Pancreas (tissue), 10 donors: ENCODE measurements at regions not wholly inside any gene's neighbourhood (a gene's known extent, or its start where the extent isn't known, plus 50 kb on each side); places are given as distances from the start of the nearest gene placed in this dataset.

ENCODE experiments used
- ATAC-seq, 4 donors: fragments of 200-7000 bp; cut with Tn5 transposase; one replicate each; pipeline versions ENCODE4 v1.8.0 to v1.9.1; 2020; ENCODE audit warnings: mild to moderate bottlenecking in 4 of 4, moderate library complexity in 4 of 4
- DNase-seq, 6 donors: peaks; one replicate each; pipeline ENCODE4 v3.0.0-alpha.2; 2020
- FAIRE-seq: peaks from 2 replicates; lab custom pipeline; 2012; peaks lifted over from hg19 to GRCh38; lab: Jason Lieb, UNC
- H3K27ac ChIP-seq, 4 donors: fragments of 200-600 bp; sonication (generic); 1 replicate in 3 of 4; 2 replicates in 1 of 4; pipeline versions ENCODE4 v1.5.0 to v1.8.0; 2020
- H3K27me3 ChIP-seq, 4 donors: fragments of 200-600 bp; one replicate each; pipeline ENCODE4 v1.8.0; 2021
- H3K36me3 ChIP-seq, 3 donors: fragments of 200-600 bp; sonication (generic) in 1 of 3; one replicate each; pipeline versions ENCODE4 v1.5.0 to v1.8.0; 2020 to 2021
- H3K4me1 ChIP-seq, 3 donors: fragments of 200-600 bp; one replicate each; pipeline ENCODE4 v1.8.0; 2021
- H3K4me3 ChIP-seq, 4 donors: fragments of 200-600 bp; sonication (generic) in 2 of 4; one replicate each; pipeline versions ENCODE4 v1.5.0 to v1.8.0; 2020 to 2021
- H3K9me3 ChIP-seq, 4 donors: fragments of 200-600 bp; one replicate each; pipeline ENCODE4 v1.8.0; 2021
- WGBS, 2 donors: extraction: QIAGEN DNeasy Blood & Tissue Kit; methylation state at CpG; one replicate each; pipeline ENCODE4 v1.1.7; 2013; 5-methylcytosine and 5-hydroxymethylcytosine counted together
- intact Hi-C, 3 donors: fragments of 100-400 bp; cut with DNase I; formaldehyde crosslinking; loops; one replicate each; pipeline versions ENCODE4 v1.11.1 to v1.14.2; 2022
- TF ChIP-seq, protein P1 (sequence below), 4 donors: fragments of 200-600 bp; sonication (generic) in 3 of 4; IDR thresholded peaks; one replicate each; pipeline versions ENCODE4 v1.5.0 to v1.8.0; 2021; ENCODE audit warnings: antibody characterized with exemption in 4 of 4
- donor health status: healthy with polysubstance abuse.
- donor health status: DM: no; HTN: no; CAD: no; lungs with moderate emphysema.
- donor health status: DM: no; HTN: no; CAD: no.
- donor health status: control.
- donor health status: control.
- donor health status: Bipolar disorder and iron deficiency.
- donor health status: DM: yes; HTN: yes; CAD: no.
- donor health status: DM: no; HTN: no; CAD: no.
- donor health status: DM: no; HTN: no; CAD: no.
- donor health status: DM: yes; HTN: yes; CAD: no.

DNA sequence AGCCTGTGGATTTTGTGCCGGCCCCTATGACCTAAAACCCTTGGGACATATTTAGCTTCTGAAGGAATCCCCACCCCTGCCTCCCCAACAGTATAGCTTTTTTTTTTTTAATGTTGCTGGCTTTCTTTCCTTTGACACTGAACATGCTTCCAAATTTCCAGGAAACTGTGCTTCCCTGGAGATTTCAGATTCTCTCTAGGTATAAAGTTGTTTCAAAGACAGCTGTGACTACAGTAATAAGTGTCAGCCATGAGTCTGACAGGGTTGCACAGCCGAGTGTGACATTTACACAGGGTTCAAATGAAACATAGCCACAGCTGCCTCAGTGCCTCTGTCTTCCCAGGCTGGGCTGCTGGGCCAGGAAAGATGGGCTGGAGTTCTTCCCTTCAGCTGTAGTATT is 466.6 kb upstream of the COBL start:
- DNase-seq (no peak), FAIRE-seq (no peak), ATAC-seq (no peak)
- intact Hi-C loops, result no loop called here
- TF ChIP-seq, protein P1, sequence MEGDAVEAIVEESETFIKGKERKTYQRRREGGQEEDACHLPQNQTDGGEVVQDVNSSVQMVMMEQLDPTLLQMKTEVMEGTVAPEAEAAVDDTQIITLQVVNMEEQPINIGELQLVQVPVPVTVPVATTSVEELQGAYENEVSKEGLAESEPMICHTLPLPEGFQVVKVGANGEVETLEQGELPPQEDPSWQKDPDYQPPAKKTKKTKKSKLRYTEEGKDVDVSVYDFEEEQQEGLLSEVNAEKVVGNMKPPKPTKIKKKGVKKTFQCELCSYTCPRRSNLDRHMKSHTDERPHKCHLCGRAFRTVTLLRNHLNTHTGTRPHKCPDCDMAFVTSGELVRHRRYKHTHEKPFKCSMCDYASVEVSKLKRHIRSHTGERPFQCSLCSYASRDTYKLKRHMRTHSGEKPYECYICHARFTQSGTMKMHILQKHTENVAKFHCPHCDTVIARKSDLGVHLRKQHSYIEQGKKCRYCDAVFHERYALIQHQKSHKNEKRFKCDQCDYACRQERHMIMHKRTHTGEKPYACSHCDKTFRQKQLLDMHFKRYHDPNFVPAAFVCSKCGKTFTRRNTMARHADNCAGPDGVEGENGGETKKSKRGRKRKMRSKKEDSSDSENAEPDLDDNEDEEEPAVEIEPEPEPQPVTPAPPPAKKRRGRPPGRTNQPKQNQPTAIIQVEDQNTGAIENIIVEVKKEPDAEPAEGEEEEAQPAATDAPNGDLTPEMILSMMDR (IDR thresholded peaks at IDR 0.05), result no peak
- no peak overlapping the region for H3K27ac ChIP-seq
- no peak overlapping the region for H3K4me3 ChIP-seq
- H3K27me3 ChIP-seq, result no peaks in the 10 kb centered on the region
- 26 to 38% methylated on average over 2 of the region's 2 CpGs for WGBS, 2 donors
- no peaks in the 10 kb centered on the region for H3K36me3 ChIP-seq
- H3K9me3 ChIP-seq, result no peaks in the 10 kb centered on the region
- H3K4me1 ChIP-seq, result no peaks in the 10 kb centered on the region

DNA sequence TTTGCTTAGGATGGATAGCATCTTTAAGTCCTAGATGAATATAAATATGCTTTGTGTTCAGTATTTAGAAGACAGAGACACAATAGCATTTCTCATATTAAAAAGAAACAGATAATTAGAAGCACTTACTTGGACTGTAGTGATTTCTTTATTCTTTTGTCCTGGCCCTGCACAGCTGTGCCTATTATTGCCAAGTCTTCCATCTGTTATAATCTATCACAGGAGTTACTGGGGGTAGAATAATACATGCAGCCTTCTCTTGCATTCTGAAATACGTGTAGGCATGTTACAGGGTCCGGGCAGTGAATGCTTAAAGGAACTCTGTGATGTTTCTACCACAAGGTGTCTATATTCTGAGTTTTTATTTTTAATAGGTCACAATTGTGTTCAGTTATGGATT is 461.5 kb upstream of the COBL start:
- intact Hi-C loops, result no loop called here
- WGBS, 2 donors, result 40 to 48% methylated on average over 2 of the region's 2 CpGs
- Histone ChIP-seq H3K4me3 (no peak overlapping the region), H3K27ac (no peak overlapping the region), H3K36me3 (no peaks in the 10 kb centered on the region), H3K27me3 (no peaks in the 10 kb centered on the region), H3K9me3 (no peaks in the 10 kb centered on the region), H3K4me1 (no peaks in the 10 kb centered on the region)
- FAIRE-seq (no peak), ATAC-seq (no peak), DNase-seq (no peak)
- TF ChIP-seq, protein P1 (IDR thresholded peaks at IDR 0.05), result no peak

DNA sequence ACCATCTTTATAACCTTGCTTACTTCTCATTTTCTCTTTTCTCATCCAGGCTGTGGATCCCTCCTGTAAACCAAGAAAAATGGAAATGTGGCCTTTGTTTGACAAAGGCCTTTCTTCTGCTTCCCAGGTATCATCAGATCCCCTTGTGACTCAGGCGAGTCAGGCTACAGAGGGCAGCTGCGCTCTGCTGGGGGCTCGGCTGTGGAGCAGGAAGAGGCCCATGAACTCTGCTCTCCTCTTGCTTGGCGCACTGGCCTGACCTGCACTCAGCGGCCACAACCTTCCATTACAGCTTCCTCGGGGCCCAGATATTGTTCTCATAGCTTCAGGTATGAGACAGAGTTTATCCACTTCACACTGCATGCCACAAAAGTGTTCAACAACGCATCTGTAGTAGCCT is 457.6 kb upstream of the COBL start:
- ATAC-seq (no peak), DNase-seq (no peak), FAIRE-seq (no peak)
- Histone ChIP-seq H3K4me3 (no peak overlapping the region), H3K27ac (no peak overlapping the region), H3K27me3 (no peaks in the 10 kb centered on the region), H3K4me1 (no peaks in the 10 kb centered on the region), H3K36me3 (no peaks in the 10 kb centered on the region), H3K9me3 (no peaks in the 10 kb centered on the region)
- intact Hi-C loops, result no loop called here
- TF ChIP-seq, protein P1 (IDR thresholded peaks at IDR 0.05), result no peak
- WGBS, 2 donors, result 56 to 60% methylated on average over 7 of the region's 7 CpGs

DNA sequence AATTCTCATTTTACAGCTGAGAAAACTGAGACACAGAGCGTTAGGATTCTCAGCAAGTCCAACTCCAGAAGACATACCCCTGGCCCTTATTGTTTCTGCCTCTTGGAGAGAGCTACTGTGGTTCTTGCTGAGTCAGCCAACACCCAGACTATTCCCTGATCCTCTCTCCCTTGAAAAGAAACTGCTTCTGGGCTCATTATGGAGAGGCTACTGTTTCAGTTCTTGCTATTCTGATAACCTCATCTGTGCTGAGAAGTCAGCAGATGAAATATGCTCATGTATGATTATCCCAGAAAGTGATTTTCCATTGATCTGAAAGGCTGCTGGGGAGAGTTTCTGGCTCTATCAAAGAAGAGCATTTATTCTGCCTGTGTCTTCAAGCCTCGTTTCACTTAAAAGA is 455.6 kb upstream of the COBL start:
- H3K27me3 ChIP-seq, result no peaks in the 10 kb centered on the region
- 21 to 29% methylated on average over 2 of the region's 2 CpGs for WGBS, 2 donors
- no peaks in the 10 kb centered on the region for H3K36me3 ChIP-seq
- no peaks in the 10 kb centered on the region for H3K9me3 ChIP-seq
- H3K4me3 ChIP-seq, result no peak overlapping the region
- H3K4me1 ChIP-seq, result no peaks in the 10 kb centered on the region
- intact Hi-C loops, result no loop called here
- DNase-seq (no peak), ATAC-seq (no peak), FAIRE-seq (no peak)
- H3K27ac ChIP-seq, result no peak overlapping the region
- TF ChIP-seq, protein P1 (IDR thresholded peaks at IDR 0.05), result no peak

DNA sequence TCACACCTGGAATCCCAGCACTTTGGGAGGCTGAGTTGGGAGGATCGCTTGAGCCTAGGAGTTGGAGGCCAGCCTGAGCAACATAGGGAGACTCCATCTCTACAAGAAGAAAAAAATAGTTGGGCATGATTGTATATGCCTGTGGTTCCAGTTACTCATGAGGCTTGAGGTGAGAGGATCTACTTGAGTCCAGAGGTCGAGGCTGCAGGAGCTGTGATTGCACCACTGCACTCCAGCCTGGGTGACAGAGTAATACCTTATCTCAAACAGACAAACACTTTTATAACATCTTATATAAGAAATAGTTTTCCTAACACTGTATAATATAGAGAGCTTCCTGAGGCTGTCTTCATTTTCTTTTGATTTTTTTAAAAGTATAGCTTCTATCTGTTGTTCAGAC is 448.4 kb upstream of the COBL start:
- WGBS, 2 donors, result 63 to 79% methylated on average over 2 of the region's 2 CpGs
- Histone ChIP-seq H3K9me3 (no peaks in the 10 kb centered on the region), H3K27me3 (no peaks in the 10 kb centered on the region), H3K36me3 (no peaks in the 10 kb centered on the region), H3K4me3 (no peak overlapping the region), H3K4me1 (no peaks in the 10 kb centered on the region), H3K27ac (no peak overlapping the region)
- DNase-seq, result no peak
- intact Hi-C loops, result no loop called here
- TF ChIP-seq, protein P1 (IDR thresholded peaks at IDR 0.05), result no peak
- FAIRE-seq, result no peak
- ATAC-seq, result no peak
